ENCODE measurements at regions not wholly inside any gene's neighbourhood (a gene's known extent, or its start where the extent isn't known, plus 50 kb on each side); places are given as distances from the start of the nearest gene placed in this dataset.
"Not testable (repeated sequence)": the region's sequence is repeated elsewhere in the genome, so short reads cannot be mapped to it uniquely, and the experiment has no call there.

- DNase-seq = no peak
These were observed 664.2 kb upstream of the COBL start for GRCh38 chr7:51980812-51981211.

GRCh38 chr7:51980313-51980712 is 663.7 kb upstream of the COBL start:
- no peak for DNase-seq

GRCh38 chr7:51977913-51978312 is 661.3 kb upstream of the COBL start:
- no peak for DNase-seq

GRCh38 chr7:51973939-51974338 is 657.3 kb upstream of the COBL start:
- DNase-seq = no peak

GRCh38 chr7:51973071-51973470 is 656.5 kb upstream of the COBL start:
- DNase-seq = no peak

- no peak for DNase-seq
These were observed 654.5 kb upstream of the COBL start for GRCh38 chr7:51970961-51971665.

GRCh38 chr7:51968461-51968860 is 651.9 kb upstream of the COBL start:
- DNase-seq = no peak

- no peak for DNase-seq
These were observed 648.8 kb upstream of the COBL start for GRCh38 chr7:51965454-51965853.

GRCh38 chr7:51961804-51962203 is 645.2 kb upstream of the COBL start:
- DNase-seq = no peak

- no peak for DNase-seq
These were observed 634.2 kb upstream of the COBL start for GRCh38 chr7:51950813-51951212.

GRCh38 chr7:51949726-51950644 is 633.4 kb upstream of the COBL start:
- no peak for DNase-seq

- DNase-seq = no peak
These were observed 614.2 kb upstream of the COBL start for GRCh38 chr7:51930834-51931233.

- DNase-seq = no peak
These were observed 613.2 kb upstream of the COBL start for GRCh38 chr7:51929818-51930217.

- DNase-seq = no peak
These were observed 611.1 kb upstream of the COBL start for GRCh38 chr7:51927738-51928137.

- no peak for DNase-seq
These were observed 602.0 kb upstream of the COBL start for GRCh38 chr7:51918581-51918980.

GRCh38 chr7:51901489-51901840 is 584.9 kb upstream of the COBL start:
- no peak for DNase-seq

GRCh38 chr7:51900755-51901488 is 584.3 kb upstream of the COBL start:
- DNase-seq = not testable (repeated sequence)

- DNase-seq = no peak
These were observed 583.0 kb upstream of the COBL start for GRCh38 chr7:51899611-51900010.

GRCh38 chr7:51882412-51882811 is 565.8 kb upstream of the COBL start:
- DNase-seq = no peak

GRCh38 chr7:51881309-51881708 is 564.7 kb upstream of the COBL start:
- no peak for DNase-seq

- no peak for DNase-seq
These were observed 562.3 kb upstream of the COBL start for GRCh38 chr7:51878865-51879264.

- DNase-seq = no peak
These were observed 552.8 kb upstream of the COBL start for GRCh38 chr7:51869452-51869851.

GRCh38 chr7:51867117-51867516 is 550.5 kb upstream of the COBL start:
- no peak for DNase-seq

GRCh38 chr7:51860305-51860704 is 543.7 kb upstream of the COBL start:
- DNase-seq = no peak
